BLaER1 (cell line): ENCODE measurements at regions not wholly inside any gene's neighbourhood (a gene's known extent, or its start where the extent isn't known, plus 50 kb on each side); places are given as distances from the start of the nearest gene placed in this dataset.

Experiments
- H3K27ac ChIP-seq: shearing (Covaris generic); formaldehyde crosslinking; 2 replicates; pipeline ENCODE4 v1.8.1; 2022
- H3K27me3 ChIP-seq: shearing (Covaris generic); formaldehyde crosslinking; 2 replicates; pipeline ENCODE4 v1.8.1; 2022
- H3K36me3 ChIP-seq: shearing (Covaris generic); formaldehyde crosslinking; 2 replicates; pipeline ENCODE4 v1.8.1; 2022
- H3K4me1 ChIP-seq: shearing (Covaris generic); formaldehyde crosslinking; 2 replicates; pipeline ENCODE4 v1.8.1; 2022
- H3K4me2 ChIP-seq: shearing (Covaris generic); formaldehyde crosslinking; 2 replicates; pipeline ENCODE4 v1.8.1; 2022
- H3K4me3 ChIP-seq: shearing (Covaris generic); formaldehyde crosslinking; 2 replicates; pipeline ENCODE4 v1.8.1; 2022
- H3K9ac ChIP-seq: shearing (Covaris generic); formaldehyde crosslinking; 2 replicates; pipeline ENCODE4 v1.8.1; 2022
- H3K9me3 ChIP-seq: shearing (Covaris generic); formaldehyde crosslinking; 2 replicates; pipeline ENCODE4 v1.8.1; 2022
- H4K20me1 ChIP-seq: shearing (Covaris generic); formaldehyde crosslinking; 2 replicates; pipeline ENCODE4 v1.8.1; 2022
- Cebpa-rat ChIP-seq: shearing (Covaris generic); IDR thresholded peaks from 2 replicates; pipeline ENCODE4 v1.8.1; 2022

DNA sequence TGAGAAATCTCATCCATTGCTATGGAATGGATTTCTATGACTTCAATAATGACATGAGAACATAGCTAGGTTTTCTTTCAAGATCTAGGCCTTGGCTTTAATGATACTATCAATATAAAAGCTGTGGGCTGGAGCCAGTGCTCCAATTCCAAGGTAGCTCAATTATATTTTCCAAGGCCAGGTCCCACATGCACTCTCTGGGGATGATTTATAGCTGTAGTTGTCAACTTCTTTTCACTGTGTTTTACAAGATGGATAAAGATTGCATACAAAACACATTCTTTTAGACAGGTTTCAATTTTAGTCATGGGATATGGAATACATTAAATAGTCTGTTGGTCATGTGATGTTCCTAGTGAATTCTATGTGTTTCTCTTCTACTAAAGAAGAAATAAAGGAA lies 156.7 kb downstream of the DCAF12L1 start:
- no peaks in the 10 kb centered on the region; the same call in 1 of the 2 replicates for H4K20me1 ChIP-seq
- H3K27ac ChIP-seq, result no peak overlapping the region
- H3K27me3 ChIP-seq, result peaks cover 89% of the 10 kb centered on the region
- H3K36me3 ChIP-seq, result no peaks in the 10 kb centered on the region
- no peak overlapping the region for H3K4me3 ChIP-seq
- no peak for TF ChIP-seq Cebpa-rat
- no peaks in the 10 kb centered on the region for H3K4me1 ChIP-seq
- no peak overlapping the region for H3K4me2 ChIP-seq
- no peak overlapping the region for H3K9ac ChIP-seq
- H3K9me3 ChIP-seq, result no peaks in the 10 kb centered on the region

GRCh38 chrX:126394681-126395080 lies 157.9 kb downstream of the DCAF12L1 start:
- Histone ChIP-seq H3K27me3 (peaks cover 85% of the 10 kb centered on the region), H3K4me3 (no peak overlapping the region), H3K36me3 (no peaks in the 10 kb centered on the region), H3K9me3 (no peaks in the 10 kb centered on the region), H3K27ac (no peak overlapping the region), H3K4me1 (no peaks in the 10 kb centered on the region), H3K4me2 (no peak overlapping the region), H4K20me1 (no peaks in the 10 kb centered on the region), H3K9ac (no peak overlapping the region)
- no peak for TF ChIP-seq Cebpa-rat

DNA sequence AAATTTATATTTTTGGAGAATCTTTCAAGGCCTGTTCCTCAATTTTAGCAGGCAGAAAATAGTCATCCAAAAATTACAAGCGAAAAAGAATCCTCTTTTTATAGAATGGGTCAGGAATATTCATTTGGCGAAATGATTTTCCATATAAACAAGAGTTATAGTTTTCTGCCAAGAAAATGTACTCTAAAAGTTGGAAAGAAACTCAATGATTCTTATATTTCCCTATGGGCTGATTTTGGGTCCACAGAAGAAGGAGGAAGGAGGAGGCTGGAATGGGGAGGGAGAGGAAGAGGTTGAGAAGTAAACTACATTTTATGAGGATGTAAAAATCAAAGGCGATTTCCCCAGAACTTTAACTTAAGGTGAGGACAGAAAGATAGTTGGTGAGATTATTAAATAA lies 159.3 kb downstream of the DCAF12L1 start:
- no peak for TF ChIP-seq Cebpa-rat
- Histone ChIP-seq H3K4me3 (no peak overlapping the region), H4K20me1 (no peaks in the 10 kb centered on the region), H3K9me3 (no peaks in the 10 kb centered on the region), H3K4me1 (no peaks in the 10 kb centered on the region), H3K27ac (no peak overlapping the region), H3K36me3 (no peaks in the 10 kb centered on the region), H3K27me3 (peaks cover 74% of the 10 kb centered on the region), H3K9ac (no peak overlapping the region), H3K4me2 (no peak overlapping the region)

DNA sequence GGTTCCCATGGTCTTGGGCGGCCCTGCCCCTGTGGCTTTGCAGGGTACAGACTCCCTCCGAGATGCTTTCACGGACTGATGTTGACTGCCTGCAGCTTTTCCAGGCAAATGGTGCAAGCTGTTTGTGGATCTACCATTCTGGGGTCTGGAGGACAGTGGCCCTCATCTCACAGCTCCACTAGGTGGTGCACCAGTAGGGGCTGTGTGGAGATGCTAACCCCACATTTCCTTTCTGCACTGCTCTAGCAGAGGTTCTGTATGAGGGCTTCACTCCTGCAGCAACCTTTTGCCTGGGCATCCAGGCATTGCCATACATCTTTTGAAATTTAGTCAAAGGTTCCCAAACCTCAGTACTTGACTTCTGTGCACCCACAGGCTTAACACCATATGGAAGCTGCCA lies 176.1 kb downstream of the DCAF12L1 start:
- no peak overlapping the region for H3K9ac ChIP-seq
- H3K27ac ChIP-seq, result no peak overlapping the region
- no peak overlapping the region for H3K4me2 ChIP-seq
- no peaks in the 10 kb centered on the region for H4K20me1 ChIP-seq
- H3K4me1 ChIP-seq, result no peaks in the 10 kb centered on the region
- peaks cover 42% of the 10 kb centered on the region for H3K27me3 ChIP-seq
- TF ChIP-seq Cebpa-rat, result no peak
- H3K36me3 ChIP-seq, result no peaks in the 10 kb centered on the region
- H3K4me3 ChIP-seq, result no peak overlapping the region
- 0 out of 2 replicates have a peak, but pooled peaks cover 1% of the 10 kb centered on the region for H3K9me3 ChIP-seq

- H3K36me3 ChIP-seq, result no peaks in the 10 kb centered on the region
- TF ChIP-seq Cebpa-rat, result no peak
- no peak overlapping the region for H3K9ac ChIP-seq
- H3K4me2 ChIP-seq, result no peak overlapping the region
- peaks cover 52% of the 10 kb centered on the region for H3K27me3 ChIP-seq
- H3K27ac ChIP-seq, result no peak overlapping the region
- H3K9me3 ChIP-seq, result no peaks in the 10 kb centered on the region
- H3K4me3 ChIP-seq, result no peak overlapping the region
- H3K4me1 ChIP-seq, result no peaks in the 10 kb centered on the region
- H4K20me1 ChIP-seq, result no peaks in the 10 kb centered on the region
These were observed 176.8 kb upstream of the DCAF12L2 start for GRCh38 chrX:126342859-126343258.

DNA sequence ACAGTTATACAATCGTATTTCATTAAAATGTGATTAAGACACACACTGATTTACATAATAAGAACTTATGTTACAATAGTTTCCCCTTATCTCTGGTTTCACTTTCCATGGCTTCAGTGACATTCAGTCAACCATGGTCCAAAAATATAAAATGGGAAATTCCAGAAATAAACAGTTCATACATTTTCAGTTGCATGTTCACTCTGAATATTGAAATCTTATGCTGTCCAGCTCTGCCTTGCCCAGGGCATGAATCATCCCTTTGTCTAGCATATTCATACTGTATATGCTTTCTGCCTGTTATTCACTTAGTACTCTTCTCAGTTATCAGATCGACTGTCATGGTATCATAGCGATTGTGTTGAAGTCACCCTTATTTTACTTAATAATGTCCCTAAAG lies 173.8 kb upstream of the DCAF12L2 start:
- peaks cover 62% of the 10 kb centered on the region for H3K27me3 ChIP-seq
- TF ChIP-seq Cebpa-rat, result no peak
- no peak overlapping the region for H3K4me2 ChIP-seq
- H3K36me3 ChIP-seq, result no peaks in the 10 kb centered on the region
- H3K4me3 ChIP-seq, result no peak overlapping the region
- no peaks in the 10 kb centered on the region for H4K20me1 ChIP-seq
- no peaks in the 10 kb centered on the region for H3K9me3 ChIP-seq
- H3K9ac ChIP-seq, result no peak overlapping the region
- no peak overlapping the region for H3K27ac ChIP-seq
- H3K4me1 ChIP-seq, result no peaks in the 10 kb centered on the region

DNA sequence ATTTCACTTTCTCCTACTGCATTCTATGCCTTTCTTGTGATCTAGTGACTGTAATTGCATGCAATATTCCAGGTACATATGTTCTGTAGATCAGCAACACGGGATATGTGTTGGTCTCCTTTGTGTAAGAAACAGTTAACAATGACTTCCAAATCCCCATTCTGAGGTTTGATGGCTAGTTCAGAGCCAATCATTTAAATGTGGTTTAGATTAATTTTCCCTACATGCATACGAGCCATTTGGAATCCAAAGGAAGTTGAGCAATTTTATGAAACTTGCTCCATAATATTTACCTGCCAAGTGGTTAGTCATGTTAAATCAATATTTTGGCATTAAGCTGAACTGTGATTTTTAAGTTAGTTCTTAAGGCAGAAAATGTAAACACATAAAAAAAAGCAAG lies 172.8 kb upstream of the DCAF12L2 start:
- Histone ChIP-seq H3K9me3 (no peaks in the 10 kb centered on the region), H3K27me3 (peaks cover 70% of the 10 kb centered on the region), H3K9ac (no peak overlapping the region), H3K4me1 (no peaks in the 10 kb centered on the region), H3K36me3 (no peaks in the 10 kb centered on the region), H3K27ac (no peak overlapping the region), H3K4me2 (no peak overlapping the region), H3K4me3 (no peak overlapping the region), H4K20me1 (no peaks in the 10 kb centered on the region)
- no peak for TF ChIP-seq Cebpa-rat

DNA sequence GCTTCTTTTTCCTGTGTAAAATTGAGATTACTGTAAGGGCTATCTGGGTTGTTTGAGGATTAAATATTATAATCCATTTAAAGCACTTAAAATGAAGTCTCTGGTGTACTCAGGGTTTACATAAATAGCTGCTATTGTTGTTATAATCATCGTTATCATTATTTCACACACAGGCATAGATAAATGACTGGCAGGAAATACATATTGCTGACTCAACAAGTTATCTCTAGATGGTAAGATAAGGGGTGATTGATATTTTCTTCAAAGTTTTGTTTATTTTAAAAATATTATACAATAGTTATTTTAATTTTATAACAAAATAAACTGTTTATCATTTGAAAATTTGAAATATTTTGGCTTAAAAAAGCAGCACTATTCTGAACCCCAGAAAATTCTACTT lies 134.3 kb upstream of the DCAF12L2 start:
- H3K27me3 ChIP-seq, result peaks cover 62% of the 10 kb centered on the region
- H3K27ac ChIP-seq, result no peak overlapping the region
- no peak for TF ChIP-seq Cebpa-rat
- no peaks in the 10 kb centered on the region for H4K20me1 ChIP-seq
- H3K36me3 ChIP-seq, result no peaks in the 10 kb centered on the region
- H3K9me3 ChIP-seq, result no peaks in the 10 kb centered on the region
- H3K4me2 ChIP-seq, result no peak overlapping the region
- H3K4me1 ChIP-seq, result no peaks in the 10 kb centered on the region
- H3K4me3 ChIP-seq, result no peak overlapping the region
- no peak overlapping the region for H3K9ac ChIP-seq

GRCh38 chrX:126272795-126273497 lies 106.9 kb upstream of the DCAF12L2 start:
- H3K4me3 ChIP-seq, result no peak overlapping the region
- peaks cover 12% of the 10 kb centered on the region; the same call in 1 of the 2 replicates for H3K9me3 ChIP-seq
- no peaks in the 10 kb centered on the region for H4K20me1 ChIP-seq
- H3K4me1 ChIP-seq, result no peaks in the 10 kb centered on the region
- H3K4me2 ChIP-seq, result no peak overlapping the region
- H3K27ac ChIP-seq, result no peak overlapping the region
- peaks cover 76% of the 10 kb centered on the region for H3K27me3 ChIP-seq
- no peak for TF ChIP-seq Cebpa-rat
- H3K36me3 ChIP-seq, result no peaks in the 10 kb centered on the region
- no peak overlapping the region for H3K9ac ChIP-seq

- Histone ChIP-seq H3K27me3 (peaks cover 32% of the 10 kb centered on the region), H3K36me3 (no peaks in the 10 kb centered on the region), H4K20me1 (no peaks in the 10 kb centered on the region), H3K4me1 (no peaks in the 10 kb centered on the region), H3K27ac (no peak overlapping the region), H3K4me2 (no peak overlapping the region), H3K4me3 (no peak overlapping the region), H3K9ac (no peak overlapping the region), H3K9me3 (0 out of 2 replicates have a peak, but pooled peaks cover 6% of the 10 kb centered on the region)
- no peak for TF ChIP-seq Cebpa-rat
These were observed 99.0 kb upstream of the DCAF12L2 start for GRCh38 chrX:126265116-126265515.

DNA sequence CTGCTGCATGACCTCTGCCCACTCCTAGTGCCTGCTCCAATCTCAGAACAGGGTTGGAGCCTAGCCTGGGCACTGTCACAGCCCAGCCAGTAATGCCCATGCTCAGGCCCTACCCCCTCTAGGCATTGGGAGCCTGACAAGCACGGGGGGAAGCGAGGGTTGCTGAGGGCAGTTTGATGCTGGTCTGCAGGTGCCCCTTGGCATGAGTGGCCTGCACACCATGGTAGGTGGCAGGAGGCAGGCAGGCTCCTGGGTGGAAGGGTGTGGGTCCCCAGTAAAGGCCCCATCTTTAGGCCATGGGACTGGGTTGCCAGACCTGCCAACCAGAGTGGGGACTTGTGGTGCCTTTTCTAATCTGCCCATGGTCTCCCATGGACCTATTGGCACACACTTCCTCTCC lies 72.1 kb upstream of the DCAF12L2 start:
- Histone ChIP-seq H3K36me3 (no peaks in the 10 kb centered on the region), H3K9ac (no peak overlapping the region), H3K4me1 (no peaks in the 10 kb centered on the region), H3K27ac (no peak overlapping the region), H3K4me2 (no peak overlapping the region), H3K27me3 (peaks cover 31% of the 10 kb centered on the region), H4K20me1 (no peaks in the 10 kb centered on the region), H3K4me3 (no peak overlapping the region), H3K9me3 (no peaks in the 10 kb centered on the region)
- TF ChIP-seq Cebpa-rat, result no peak
